IgD-negative memory B cell (primary cell): ENCODE measurements at regions not wholly inside any gene's neighbourhood (a gene's known extent, or its start where the extent isn't known, plus 50 kb on each side); places are given as distances from the start of the nearest gene placed in this dataset.

Experiments used
- H3K27ac Mint-ChIP-seq, 3 donors: one replicate each; pipeline ENCODE4 v1.8.0; 2020 to 2022; ENCODE audit warnings: mild to moderate bottlenecking in 3 of 3, mixed read lengths in 3 of 3, moderate library complexity in 1 of 3
- H3K27me3 Mint-ChIP-seq: one replicate; pipeline ENCODE4 v1.8.0; 2021; ENCODE audit warnings: mixed read lengths
- H3K36me3 Mint-ChIP-seq: one replicate; pipeline ENCODE4 v1.8.0; 2020; ENCODE audit warnings: mild to moderate bottlenecking, mixed read lengths
- H3K4me1 Mint-ChIP-seq, 3 donors: one replicate each; pipeline ENCODE4 v1.8.0; 2020 to 2022; ENCODE audit warnings: mixed read lengths in 3 of 3, mild to moderate bottlenecking in 1 of 3
- H3K4me3 Mint-ChIP-seq, 4 donors: one replicate each; pipeline ENCODE4 v1.8.0; 2020 to 2022; ENCODE audit warnings: mild to moderate bottlenecking in 4 of 4, mixed read lengths in 4 of 4, moderate library complexity in 3 of 4
- H3K9me3 Mint-ChIP-seq, 3 donors: one replicate each; pipeline ENCODE4 v1.8.0; 2020 to 2021; ENCODE audit warnings: mixed read lengths in 3 of 3, mild to moderate bottlenecking in 1 of 3

GRCh38 chr6:164439331-164439730 lies 870.1 kb downstream of the C6orf118 start:
- no peaks in the 10 kb centered on the region for H3K4me1 Mint-ChIP-seq
- H3K27ac Mint-ChIP-seq = no peak overlapping the region
- H3K4me3 Mint-ChIP-seq = no peak overlapping the region
- H3K27me3 Mint-ChIP-seq = no peaks in the 10 kb centered on the region
- H3K36me3 Mint-ChIP-seq = peaks cover 2% of the 10 kb centered on the region
- peaks cover 7 to 18% (median 9%) of the 10 kb centered on the region in 3 donors for H3K9me3 Mint-ChIP-seq

GRCh38 chr6:164436976-164437375 lies 872.4 kb downstream of the C6orf118 start:
- H3K27me3 Mint-ChIP-seq = no peaks in the 10 kb centered on the region
- H3K27ac Mint-ChIP-seq = no peak overlapping the region
- H3K9me3 Mint-ChIP-seq = peaks cover 2 to 5% (median 3%) of the 10 kb centered on the region in 3 donors
- peaks cover 2% of the 10 kb centered on the region for H3K36me3 Mint-ChIP-seq
- H3K4me1 Mint-ChIP-seq = no peaks in the 10 kb centered on the region
- no peak overlapping the region for H3K4me3 Mint-ChIP-seq

GRCh38 chr6:164427728-164428402 lies 881.5 kb downstream of the C6orf118 start:
- no peak overlapping the region for H3K4me3 Mint-ChIP-seq
- H3K4me1 Mint-ChIP-seq = no peaks in the 10 kb centered on the region
- H3K36me3 Mint-ChIP-seq = no peaks in the 10 kb centered on the region
- H3K27me3 Mint-ChIP-seq = no peaks in the 10 kb centered on the region
- peaks cover 3 to 8% (median 5%) of the 10 kb centered on the region in 3 donors for H3K9me3 Mint-ChIP-seq
- no peak overlapping the region for H3K27ac Mint-ChIP-seq

- no peaks in the 10 kb centered on the region for H3K4me1 Mint-ChIP-seq
- no peak overlapping the region for H3K4me3 Mint-ChIP-seq
- no peaks in the 10 kb centered on the region for H3K36me3 Mint-ChIP-seq
- H3K27me3 Mint-ChIP-seq = no peaks in the 10 kb centered on the region
- no peak overlapping the region for H3K27ac Mint-ChIP-seq
- H3K9me3 Mint-ChIP-seq = peaks cover 3 to 9% (median 8%) of the 10 kb centered on the region in 3 donors
These were observed 884.9 kb downstream of the C6orf118 start for GRCh38 chr6:164424489-164424888.

- no peak overlapping the region for H3K4me3 Mint-ChIP-seq
- H3K27ac Mint-ChIP-seq = no peak overlapping the region
- no peaks in the 10 kb centered on the region for H3K36me3 Mint-ChIP-seq
- peaks cover 2 to 10% (median 9%) of the 10 kb centered on the region in 3 donors for H3K9me3 Mint-ChIP-seq
- no peaks in the 10 kb centered on the region for H3K27me3 Mint-ChIP-seq
- no peaks in the 10 kb centered on the region for H3K4me1 Mint-ChIP-seq
These were observed 890.3 kb downstream of the C6orf118 start for GRCh38 chr6:164419099-164419498.

GRCh38 chr6:164418262-164418588 lies 891.2 kb downstream of the C6orf118 start:
- Mint-ChIP-seq H3K27ac (no peak overlapping the region), H3K27me3 (no peaks in the 10 kb centered on the region), H3K4me1 (no peaks in the 10 kb centered on the region), H3K36me3 (no peaks in the 10 kb centered on the region), H3K4me3 (no peak overlapping the region), H3K9me3 (peaks cover 5 to 9% (median 6%) of the 10 kb centered on the region in 3 donors)

- no peak overlapping the region for H3K4me3 Mint-ChIP-seq
- no peaks in the 10 kb centered on the region for H3K4me1 Mint-ChIP-seq
- H3K36me3 Mint-ChIP-seq = no peaks in the 10 kb centered on the region
- H3K27me3 Mint-ChIP-seq = no peaks in the 10 kb centered on the region
- peaks cover 5 to 9% (median 7%) of the 10 kb centered on the region in 3 donors for H3K9me3 Mint-ChIP-seq
- no peak overlapping the region for H3K27ac Mint-ChIP-seq
These were observed 891.7 kb downstream of the C6orf118 start for GRCh38 chr6:164417537-164418261.

- Mint-ChIP-seq H3K27me3 (no peaks in the 10 kb centered on the region), H3K4me3 (no peak overlapping the region), H3K27ac (no peak overlapping the region), H3K9me3 (peaks cover 5 to 8% (median 7%) of the 10 kb centered on the region in 3 donors), H3K36me3 (no peaks in the 10 kb centered on the region), H3K4me1 (no peaks in the 10 kb centered on the region)
These were observed 893.4 kb downstream of the C6orf118 start for GRCh38 chr6:164415832-164416563.

- Mint-ChIP-seq H3K27ac (no peak overlapping the region), H3K4me1 (no peaks in the 10 kb centered on the region), H3K4me3 (no peak overlapping the region), H3K27me3 (no peaks in the 10 kb centered on the region), H3K36me3 (no peaks in the 10 kb centered on the region), H3K9me3 (peaks cover 7 to 8% (median 7%) of the 10 kb centered on the region in 3 donors)
These were observed 894.7 kb downstream of the C6orf118 start for GRCh38 chr6:164414695-164415094.

- Mint-ChIP-seq H3K27me3 (no peaks in the 10 kb centered on the region), H3K36me3 (no peaks in the 10 kb centered on the region), H3K4me3 (no peak overlapping the region), H3K4me1 (no peaks in the 10 kb centered on the region), H3K27ac (no peak overlapping the region), H3K9me3 (peaks cover 7 to 8% (median 7%) of the 10 kb centered on the region in 3 donors)
These were observed 896.8 kb downstream of the C6orf118 start for GRCh38 chr6:164412566-164412965.

GRCh38 chr6:164410017-164410416 lies 899.4 kb downstream of the C6orf118 start:
- no peak overlapping the region for H3K27ac Mint-ChIP-seq
- H3K4me1 Mint-ChIP-seq = no peaks in the 10 kb centered on the region
- H3K4me3 Mint-ChIP-seq = no peak overlapping the region
- H3K27me3 Mint-ChIP-seq = no peaks in the 10 kb centered on the region
- no peaks in the 10 kb centered on the region for H3K36me3 Mint-ChIP-seq
- peaks cover 7 to 9% (median 8%) of the 10 kb centered on the region in 3 donors for H3K9me3 Mint-ChIP-seq

- no peak overlapping the region for H3K27ac Mint-ChIP-seq
- H3K27me3 Mint-ChIP-seq = no peaks in the 10 kb centered on the region
- no peak overlapping the region for H3K4me3 Mint-ChIP-seq
- H3K9me3 Mint-ChIP-seq = peaks cover 7 to 9% (median 7%) of the 10 kb centered on the region in 3 donors
- no peaks in the 10 kb centered on the region for H3K4me1 Mint-ChIP-seq
- H3K36me3 Mint-ChIP-seq = no peaks in the 10 kb centered on the region
These were observed 899.9 kb downstream of the C6orf118 start for GRCh38 chr6:164409309-164410009.

GRCh38 chr6:164408868-164409267 lies 900.5 kb downstream of the C6orf118 start:
- Mint-ChIP-seq H3K27ac (no peak overlapping the region), H3K36me3 (no peaks in the 10 kb centered on the region), H3K27me3 (no peaks in the 10 kb centered on the region), H3K4me1 (no peaks in the 10 kb centered on the region), H3K4me3 (no peak overlapping the region), H3K9me3 (peaks cover 4 to 7% (median 6%) of the 10 kb centered on the region in 3 donors)

GRCh38 chr6:164404812-164405488 lies 904.5 kb downstream of the C6orf118 start:
- Mint-ChIP-seq H3K4me1 (no peaks in the 10 kb centered on the region), H3K9me3 (peaks cover 0 to 2% (median 0%) of the 10 kb centered on the region in 3 donors), H3K36me3 (no peaks in the 10 kb centered on the region), H3K4me3 (no peak overlapping the region), H3K27me3 (no peaks in the 10 kb centered on the region), H3K27ac (no peak overlapping the region)
